ENCODE measurements at regions not wholly inside any gene's neighbourhood (a gene's known extent, or its start where the extent isn't known, plus 50 kb on each side); places are given as distances from the start of the nearest gene placed in this dataset.
"Not testable (repeated sequence)": the region's sequence is repeated elsewhere in the genome, so short reads cannot be mapped to it uniquely, and the experiment has no call there.

- not testable (repeated sequence) for DNase-seq
These were observed 99.3 kb upstream of the AGAP9 start for GRCh38 chr10:47622719-47623118.

- not testable (repeated sequence) for DNase-seq
These were observed 96.0 kb upstream of the AGAP9 start for GRCh38 chr10:47619300-47620012.

- DNase-seq, result not testable (repeated sequence)
These were observed 85.9 kb upstream of the AGAP9 start for GRCh38 chr10:47609311-47609710.

GRCh38 chr10:47605791-47606773 is 82.6 kb upstream of the AGAP9 start:
- not testable (repeated sequence) for DNase-seq

GRCh38 chr10:47600604-47601003 is 77.2 kb upstream of the AGAP9 start:
- DNase-seq, result not testable (repeated sequence)

GRCh38 chr10:47600127-47600526 is 76.7 kb upstream of the AGAP9 start:
- not testable (repeated sequence) for DNase-seq

- DNase-seq, result not testable (repeated sequence)
These were observed 76.2 kb upstream of the AGAP9 start for GRCh38 chr10:47599657-47600056.

- DNase-seq, result not testable (repeated sequence)
These were observed 70.4 kb upstream of the AGAP9 start for GRCh38 chr10:47593805-47594204.

- not testable (repeated sequence) for DNase-seq
These were observed 69.7 kb upstream of the AGAP9 start for GRCh38 chr10:47593129-47593528.

GRCh38 chr10:47590956-47591355 is 67.5 kb upstream of the AGAP9 start:
- DNase-seq, result not testable (repeated sequence)

- DNase-seq, result not testable (repeated sequence)
These were observed 67.1 kb upstream of the AGAP9 start for GRCh38 chr10:47590534-47590933.

- not testable (repeated sequence) for DNase-seq
These were observed 58.6 kb upstream of the AGAP9 start for GRCh38 chr10:47582051-47582450.

- not testable (repeated sequence) for DNase-seq
These were observed 56.6 kb upstream of the AGAP9 start for GRCh38 chr10:47580063-47580462.

- not testable (repeated sequence) for DNase-seq
These were observed 55.1 kb upstream of the AGAP9 start for GRCh38 chr10:47578547-47578946.
